Panc1 (cell line): ENCODE measurements at regions not wholly inside any gene's neighbourhood (a gene's known extent, or its start where the extent isn't known, plus 50 kb on each side); places are given as distances from the start of the nearest gene placed in this dataset.

Experiments
- POLR2AphosphoS5 ChIP-seq: IDR thresholded peaks from 2 replicates; pipeline ENCODE4 v1.6.1; 2012; ENCODE audit warnings: mild to moderate bottlenecking, low read depth, low read length, moderate library complexity
- SIN3A ChIP-seq: IDR thresholded peaks from 2 replicates; pipeline ENCODE4 v1.6.1; 2012; ENCODE audit warnings: low read depth, mild to moderate bottlenecking, low read length, moderate library complexity, borderline replicate concordance; ENCODE audit not compliant: insufficient read depth
- TCF7L2 ChIP-seq: IDR thresholded peaks from 2 replicates; pipeline ENCODE4 v1.6.1; 2011; ENCODE audit warnings: mild to moderate bottlenecking, low read depth, low read length, inconsistent platforms
- TF ChIP-seq, protein P1 (sequence below): fragments of 450-650 bp; IDR thresholded peaks from 2 replicates; pipeline ENCODE4 v1.5.1; 2017; ENCODE audit warnings: mild to moderate bottlenecking
- TF ChIP-seq, protein P2 (sequence below), 2 experiments: IDR thresholded peaks; 2 replicates each; pipeline ENCODE4 v1.6.1; 2011 to 2012; ENCODE audit warnings: low read depth in 2 of 2, control low read depth in 1 of 2, low read length in 1 of 2, mild to moderate bottlenecking in 1 of 2, moderate library complexity in 1 of 2; ENCODE audit not compliant: insufficient read depth in 1 of 2

DNA sequence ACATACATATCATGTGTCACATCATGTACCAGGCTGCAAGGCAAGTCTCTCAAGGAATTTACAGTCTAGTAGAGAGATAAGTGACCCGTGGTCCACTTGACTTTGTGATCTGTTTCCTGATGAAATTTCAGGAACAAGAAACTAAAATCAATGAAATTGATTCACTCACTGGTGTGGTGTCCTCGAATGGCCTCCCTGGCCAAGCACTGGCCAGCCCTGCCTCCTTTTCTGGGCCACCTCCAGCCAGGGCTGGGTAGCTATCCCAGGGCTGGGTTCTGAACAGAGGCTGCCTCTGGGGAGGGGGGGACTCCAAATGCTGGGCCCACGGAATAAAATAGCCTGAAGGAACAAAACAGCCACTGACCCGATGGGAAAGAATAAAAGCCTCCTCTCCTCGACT is 182.2 kb downstream of the HERPUD2 start:
- TF ChIP-seq, protein P1, sequence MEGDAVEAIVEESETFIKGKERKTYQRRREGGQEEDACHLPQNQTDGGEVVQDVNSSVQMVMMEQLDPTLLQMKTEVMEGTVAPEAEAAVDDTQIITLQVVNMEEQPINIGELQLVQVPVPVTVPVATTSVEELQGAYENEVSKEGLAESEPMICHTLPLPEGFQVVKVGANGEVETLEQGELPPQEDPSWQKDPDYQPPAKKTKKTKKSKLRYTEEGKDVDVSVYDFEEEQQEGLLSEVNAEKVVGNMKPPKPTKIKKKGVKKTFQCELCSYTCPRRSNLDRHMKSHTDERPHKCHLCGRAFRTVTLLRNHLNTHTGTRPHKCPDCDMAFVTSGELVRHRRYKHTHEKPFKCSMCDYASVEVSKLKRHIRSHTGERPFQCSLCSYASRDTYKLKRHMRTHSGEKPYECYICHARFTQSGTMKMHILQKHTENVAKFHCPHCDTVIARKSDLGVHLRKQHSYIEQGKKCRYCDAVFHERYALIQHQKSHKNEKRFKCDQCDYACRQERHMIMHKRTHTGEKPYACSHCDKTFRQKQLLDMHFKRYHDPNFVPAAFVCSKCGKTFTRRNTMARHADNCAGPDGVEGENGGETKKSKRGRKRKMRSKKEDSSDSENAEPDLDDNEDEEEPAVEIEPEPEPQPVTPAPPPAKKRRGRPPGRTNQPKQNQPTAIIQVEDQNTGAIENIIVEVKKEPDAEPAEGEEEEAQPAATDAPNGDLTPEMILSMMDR = no peak
- TF ChIP-seq POLR2AphosphoS5 (no peak), SIN3A (no peak), TCF7L2 (no peak)
- TF ChIP-seq, protein P2, sequence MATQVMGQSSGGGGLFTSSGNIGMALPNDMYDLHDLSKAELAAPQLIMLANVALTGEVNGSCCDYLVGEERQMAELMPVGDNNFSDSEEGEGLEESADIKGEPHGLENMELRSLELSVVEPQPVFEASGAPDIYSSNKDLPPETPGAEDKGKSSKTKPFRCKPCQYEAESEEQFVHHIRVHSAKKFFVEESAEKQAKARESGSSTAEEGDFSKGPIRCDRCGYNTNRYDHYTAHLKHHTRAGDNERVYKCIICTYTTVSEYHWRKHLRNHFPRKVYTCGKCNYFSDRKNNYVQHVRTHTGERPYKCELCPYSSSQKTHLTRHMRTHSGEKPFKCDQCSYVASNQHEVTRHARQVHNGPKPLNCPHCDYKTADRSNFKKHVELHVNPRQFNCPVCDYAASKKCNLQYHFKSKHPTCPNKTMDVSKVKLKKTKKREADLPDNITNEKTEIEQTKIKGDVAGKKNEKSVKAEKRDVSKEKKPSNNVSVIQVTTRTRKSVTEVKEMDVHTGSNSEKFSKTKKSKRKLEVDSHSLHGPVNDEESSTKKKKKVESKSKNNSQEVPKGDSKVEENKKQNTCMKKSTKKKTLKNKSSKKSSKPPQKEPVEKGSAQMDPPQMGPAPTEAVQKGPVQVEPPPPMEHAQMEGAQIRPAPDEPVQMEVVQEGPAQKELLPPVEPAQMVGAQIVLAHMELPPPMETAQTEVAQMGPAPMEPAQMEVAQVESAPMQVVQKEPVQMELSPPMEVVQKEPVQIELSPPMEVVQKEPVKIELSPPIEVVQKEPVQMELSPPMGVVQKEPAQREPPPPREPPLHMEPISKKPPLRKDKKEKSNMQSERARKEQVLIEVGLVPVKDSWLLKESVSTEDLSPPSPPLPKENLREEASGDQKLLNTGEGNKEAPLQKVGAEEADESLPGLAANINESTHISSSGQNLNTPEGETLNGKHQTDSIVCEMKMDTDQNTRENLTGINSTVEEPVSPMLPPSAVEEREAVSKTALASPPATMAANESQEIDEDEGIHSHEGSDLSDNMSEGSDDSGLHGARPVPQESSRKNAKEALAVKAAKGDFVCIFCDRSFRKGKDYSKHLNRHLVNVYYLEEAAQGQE (IDR thresholded peaks at IDR 0.05; ENCODE audit: insufficient read depth in 1 of 2, low read depth in 2 of 2, low read length in 1 of 2) = no peak
